ENCODE measurements at regions not wholly inside any gene's neighbourhood (a gene's known extent, or its start where the extent isn't known, plus 50 kb on each side); places are given as distances from the start of the nearest gene placed in this dataset.

GRCh38 chr4:23958749-23959148 is 68.9 kb upstream of the PPARGC1A start:
- TF ChIP-seq, protein P1, sequence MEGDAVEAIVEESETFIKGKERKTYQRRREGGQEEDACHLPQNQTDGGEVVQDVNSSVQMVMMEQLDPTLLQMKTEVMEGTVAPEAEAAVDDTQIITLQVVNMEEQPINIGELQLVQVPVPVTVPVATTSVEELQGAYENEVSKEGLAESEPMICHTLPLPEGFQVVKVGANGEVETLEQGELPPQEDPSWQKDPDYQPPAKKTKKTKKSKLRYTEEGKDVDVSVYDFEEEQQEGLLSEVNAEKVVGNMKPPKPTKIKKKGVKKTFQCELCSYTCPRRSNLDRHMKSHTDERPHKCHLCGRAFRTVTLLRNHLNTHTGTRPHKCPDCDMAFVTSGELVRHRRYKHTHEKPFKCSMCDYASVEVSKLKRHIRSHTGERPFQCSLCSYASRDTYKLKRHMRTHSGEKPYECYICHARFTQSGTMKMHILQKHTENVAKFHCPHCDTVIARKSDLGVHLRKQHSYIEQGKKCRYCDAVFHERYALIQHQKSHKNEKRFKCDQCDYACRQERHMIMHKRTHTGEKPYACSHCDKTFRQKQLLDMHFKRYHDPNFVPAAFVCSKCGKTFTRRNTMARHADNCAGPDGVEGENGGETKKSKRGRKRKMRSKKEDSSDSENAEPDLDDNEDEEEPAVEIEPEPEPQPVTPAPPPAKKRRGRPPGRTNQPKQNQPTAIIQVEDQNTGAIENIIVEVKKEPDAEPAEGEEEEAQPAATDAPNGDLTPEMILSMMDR (IDR thresholded peaks at IDR 0.05; ENCODE audit: extremely low read depth, insufficient read depth, missing control alignments), result no peak
- no peak for DNase-seq (ENCODE audit: low spot score)
- in situ Hi-C loops (cut with MboI; ENCODE audit: low pct_unique_long_range_greater_than_20kb, low sequenced_read_pairs, unreplicated experiment), result no loop called here

GRCh38 chr4:23957465-23957864 is 67.6 kb upstream of the PPARGC1A start:
- in situ Hi-C loops (cut with MboI; ENCODE audit: low pct_unique_long_range_greater_than_20kb, low sequenced_read_pairs, unreplicated experiment), result no loop called here
- TF ChIP-seq, protein P1 (IDR thresholded peaks at IDR 0.05; ENCODE audit: extremely low read depth, insufficient read depth, missing control alignments), result no peak
- no peak for DNase-seq (ENCODE audit: low spot score)

DNA sequence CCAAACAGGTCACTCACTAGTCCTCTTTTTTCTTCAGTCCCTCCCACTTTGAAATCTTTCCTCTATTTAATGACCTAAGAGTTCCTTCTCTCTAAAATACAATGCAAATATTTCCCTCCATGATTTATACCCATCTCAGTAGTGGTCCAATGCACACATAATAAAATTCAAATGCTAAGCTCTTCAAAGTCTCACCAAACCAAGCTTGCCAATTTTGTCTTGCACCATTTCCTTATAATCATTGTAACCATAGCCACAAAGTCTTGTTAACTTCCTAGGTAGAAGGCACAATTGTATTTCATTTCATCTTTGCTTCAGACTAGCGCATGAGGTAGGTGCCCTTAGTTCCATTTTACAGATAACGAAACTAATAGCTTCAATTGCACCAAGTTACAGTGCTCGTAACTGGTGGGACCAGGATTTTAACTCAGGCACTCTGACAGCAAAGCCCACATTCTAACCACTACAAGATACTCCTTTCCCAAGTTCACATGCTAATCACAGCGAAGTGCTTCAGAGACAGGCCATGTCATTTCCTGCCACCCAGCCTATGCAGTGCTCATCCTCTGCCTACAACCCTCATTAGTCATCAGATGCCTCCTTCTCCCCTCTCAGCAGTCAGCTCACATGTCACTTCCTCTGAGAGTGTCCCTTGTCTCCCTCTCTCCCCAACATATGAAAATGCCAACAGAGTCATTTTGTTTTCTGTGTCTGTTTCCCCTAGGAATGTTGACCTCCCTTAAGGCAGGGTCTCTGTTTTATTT is 66.9 kb upstream of the PPARGC1A start:
- DNase-seq (ENCODE audit: low spot score), result no peak
- TF ChIP-seq, protein P1 (IDR thresholded peaks at IDR 0.05; ENCODE audit: extremely low read depth, insufficient read depth, missing control alignments), result no peak
- in situ Hi-C loops (cut with MboI; ENCODE audit: low pct_unique_long_range_greater_than_20kb, low sequenced_read_pairs, unreplicated experiment), result no loop called here

DNA sequence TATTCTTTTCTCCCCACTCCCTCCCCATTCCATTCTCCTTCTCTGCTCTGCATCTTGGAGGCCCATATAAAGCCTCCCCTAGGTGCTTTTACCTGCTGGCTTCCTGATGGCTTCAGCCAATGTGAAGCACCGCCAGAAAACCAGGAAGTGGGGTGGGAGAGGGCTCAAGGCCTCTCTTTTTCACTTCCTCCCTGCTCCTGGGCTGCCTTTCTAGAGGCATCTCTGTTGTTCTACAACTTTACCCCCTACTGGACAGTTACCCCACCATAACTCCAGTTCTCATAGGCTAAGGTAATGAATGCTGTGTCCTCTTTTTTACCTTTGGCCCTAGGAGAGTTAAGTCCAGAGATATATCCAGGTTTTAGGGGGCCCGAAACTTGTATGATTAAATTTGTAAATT is 62.4 kb upstream of the PPARGC1A start:
- DNase-seq (ENCODE audit: low spot score), result no peak

GRCh38 chr4:23947826-23948225 is 58.0 kb upstream of the PPARGC1A start:
- DNase-seq (ENCODE audit: low spot score), result no peak
- in situ Hi-C loops (cut with MboI; ENCODE audit: low pct_unique_long_range_greater_than_20kb, low sequenced_read_pairs, unreplicated experiment), result no loop called here
- TF ChIP-seq, protein P1 (IDR thresholded peaks at IDR 0.05; ENCODE audit: extremely low read depth, insufficient read depth, missing control alignments), result no peak

More for the DNA sequence above, 62.4 kb upstream of the PPARGC1A start:
- TF ChIP-seq, protein P1 (IDR thresholded peaks at IDR 0.05; ENCODE audit: extremely low read depth, insufficient read depth, missing control alignments), result no peak
- in situ Hi-C loops (cut with MboI; ENCODE audit: low pct_unique_long_range_greater_than_20kb, low sequenced_read_pairs, unreplicated experiment), result no loop called here

DNA sequence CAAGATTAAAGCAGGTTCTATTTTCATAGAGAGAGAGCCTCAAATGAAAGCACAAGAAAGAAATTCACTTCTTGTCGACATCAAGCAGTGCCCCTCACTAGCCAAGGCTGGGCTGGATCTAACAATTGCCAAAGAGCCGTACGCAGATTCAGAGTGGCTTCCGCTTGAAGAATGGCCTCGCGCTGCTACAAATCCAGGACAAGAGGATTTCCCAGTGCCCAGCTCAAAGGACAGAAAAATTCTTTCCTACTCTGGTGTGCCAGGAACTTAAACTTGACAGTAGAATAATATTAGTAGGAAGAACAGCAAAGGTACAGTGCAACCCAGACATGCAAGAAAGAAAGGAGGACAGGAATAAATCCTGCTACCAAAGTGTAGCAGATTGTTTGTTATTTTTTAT is 56.5 kb upstream of the PPARGC1A start:
- DNase-seq (ENCODE audit: low spot score), result no peak
- in situ Hi-C loops (cut with MboI; ENCODE audit: low pct_unique_long_range_greater_than_20kb, low sequenced_read_pairs, unreplicated experiment), result no loop called here
- TF ChIP-seq, protein P1 (IDR thresholded peaks at IDR 0.05; ENCODE audit: extremely low read depth, insufficient read depth, missing control alignments), result no peak
